ENCODE measurements at regions not wholly inside any gene's neighbourhood (a gene's known extent, or its start where the extent isn't known, plus 50 kb on each side); places are given as distances from the start of the nearest gene placed in this dataset.
"Not testable (repeated sequence)": the region's sequence is repeated elsewhere in the genome, so short reads cannot be mapped to it uniquely, and the experiment has no call there.

DNA sequence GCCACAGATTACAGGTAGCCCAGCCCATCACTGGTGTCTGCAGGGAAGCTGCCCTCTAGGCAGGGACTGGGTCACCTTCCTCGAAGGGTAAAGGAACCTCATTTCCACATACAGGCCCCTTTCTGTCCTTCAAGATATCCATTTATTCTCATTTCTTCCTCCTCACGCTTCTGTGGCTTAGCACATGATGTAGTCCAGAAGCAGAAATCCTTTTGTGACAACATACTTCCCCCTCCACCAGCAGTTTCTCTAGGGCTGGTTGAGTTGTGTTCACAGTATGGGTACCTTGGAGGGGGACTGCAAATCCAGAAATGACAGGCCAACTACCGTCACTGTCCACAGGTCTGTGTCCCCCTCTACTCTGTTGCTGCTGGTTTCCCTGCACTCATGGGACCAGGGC lies 364.9 kb downstream of the ANAPC1 start:
- Histone ChIP-seq H3K79me2 (ENCODE audit: insufficient read depth, low read length) (no peaks in the 10 kb centered on the region), H3K27me3 (ENCODE audit: insufficient read depth, low read length, poor library complexity, severe bottlenecking) (no peaks in the 10 kb centered on the region), H4K20me1 (ENCODE audit: insufficient read depth, low read length, poor library complexity, severe bottlenecking) (no peaks in the 10 kb centered on the region), H3K9me3 (ENCODE audit: insufficient read depth, low read depth, low read length) (no peaks in the 10 kb centered on the region), H3K4me1 (ENCODE audit: insufficient read depth, low read length, poor library complexity, severe bottlenecking) (no peaks in the 10 kb centered on the region), H3K9ac (ENCODE audit: low read depth, low read length, poor library complexity, severe bottlenecking) (no peak overlapping the region), H3F3A (ENCODE audit: low read depth) (no peaks in the 10 kb centered on the region), H3K4me2 (ENCODE audit: low read depth, low read length, poor library complexity, severe bottlenecking) (no peak overlapping the region), H2AFZ (ENCODE audit: low read length) (no peak overlapping the region), H3K36me3 (ENCODE audit: insufficient read depth, low read length) (no peaks in the 10 kb centered on the region), H3K9me2 (replicated peaks; ENCODE audit: low read depth, low read length) (no peaks in the 10 kb centered on the region), H3K4me3 (ENCODE audit: low read length, poor library complexity, severe bottlenecking) (no peak overlapping the region)
- TF ChIP-seq CTCF (conservative IDR thresholded peaks at IDR 0.05; ENCODE audit: low read length) (no peak), EZH2phosphoT487 (IDR thresholded peaks at IDR 0.05; ENCODE audit: borderline replicate concordance) (no peak)

DNA sequence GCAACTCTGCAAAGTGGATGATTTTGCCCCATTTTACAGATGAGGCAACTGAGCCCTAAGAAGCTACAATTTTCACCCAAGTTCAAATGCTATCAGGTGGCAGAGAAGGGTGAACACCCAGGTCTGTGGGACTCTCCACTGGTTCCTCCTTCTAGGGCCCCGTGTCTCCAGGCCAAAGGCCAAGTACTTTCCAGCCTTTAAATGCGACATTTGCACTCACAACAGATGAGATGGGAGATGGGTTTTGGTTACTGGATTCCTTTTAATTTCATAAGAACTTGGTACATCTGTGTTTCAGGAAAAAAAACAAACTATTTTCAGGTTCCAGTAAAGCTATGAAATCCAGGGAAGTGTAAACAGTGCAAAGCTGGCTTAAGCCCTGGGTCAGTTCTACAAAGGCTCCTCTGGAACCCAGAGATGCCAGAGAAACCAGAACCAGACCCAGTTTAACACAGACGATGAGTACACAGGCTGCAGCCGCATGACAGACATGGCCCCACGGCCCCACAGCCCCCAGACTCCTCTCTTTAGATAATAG lies 361.7 kb downstream of the ANAPC1 start:
- no peaks in the 10 kb centered on the region for H3K36me3 ChIP-seq (ENCODE audit: insufficient read depth, low read length)
- H3K9me3 ChIP-seq (ENCODE audit: insufficient read depth, low read depth, low read length): no peaks in the 10 kb centered on the region
- no peak overlapping the region for H2AFZ ChIP-seq (ENCODE audit: low read length)
- no peaks in the 10 kb centered on the region for H3K9me2 ChIP-seq (replicated peaks; ENCODE audit: low read depth, low read length)
- no peaks in the 10 kb centered on the region for H3K4me1 ChIP-seq (ENCODE audit: insufficient read depth, low read length, poor library complexity, severe bottlenecking)
- H3K4me3 ChIP-seq (ENCODE audit: low read length, poor library complexity, severe bottlenecking): no peak overlapping the region
- H3K79me2 ChIP-seq (ENCODE audit: insufficient read depth, low read length): no peaks in the 10 kb centered on the region
- no peak overlapping the region for H3K9ac ChIP-seq (ENCODE audit: low read depth, low read length, poor library complexity, severe bottlenecking)
- H3F3A ChIP-seq (ENCODE audit: low read depth): no peaks in the 10 kb centered on the region
- no peaks in the 10 kb centered on the region for H3K27me3 ChIP-seq (ENCODE audit: insufficient read depth, low read length, poor library complexity, severe bottlenecking)
- no peaks in the 10 kb centered on the region for H4K20me1 ChIP-seq (ENCODE audit: insufficient read depth, low read length, poor library complexity, severe bottlenecking)
- H3K4me2 ChIP-seq (ENCODE audit: low read depth, low read length, poor library complexity, severe bottlenecking): no peak overlapping the region
- TF ChIP-seq EZH2phosphoT487 (IDR thresholded peaks at IDR 0.05; ENCODE audit: borderline replicate concordance): no peak
- no peak for TF ChIP-seq CTCF (conservative IDR thresholded peaks at IDR 0.05; ENCODE audit: low read length)

GRCh38 chr2:111523009-111523408 lies 361.0 kb downstream of the ANAPC1 start:
- Histone ChIP-seq H4K20me1 (ENCODE audit: insufficient read depth, low read length, poor library complexity, severe bottlenecking) (no peaks in the 10 kb centered on the region), H3K9me2 (replicated peaks; ENCODE audit: low read depth, low read length) (no peaks in the 10 kb centered on the region), H3K36me3 (ENCODE audit: insufficient read depth, low read length) (no peaks in the 10 kb centered on the region), H2AFZ (ENCODE audit: low read length) (no peak overlapping the region), H3K4me1 (ENCODE audit: insufficient read depth, low read length, poor library complexity, severe bottlenecking) (no peaks in the 10 kb centered on the region), H3K4me2 (ENCODE audit: low read depth, low read length, poor library complexity, severe bottlenecking) (no peak overlapping the region), H3K9ac (ENCODE audit: low read depth, low read length, poor library complexity, severe bottlenecking) (no peak overlapping the region), H3F3A (ENCODE audit: low read depth) (no peaks in the 10 kb centered on the region), H3K4me3 (ENCODE audit: low read length, poor library complexity, severe bottlenecking) (no peak overlapping the region), H3K79me2 (ENCODE audit: insufficient read depth, low read length) (no peaks in the 10 kb centered on the region), H3K9me3 (ENCODE audit: insufficient read depth, low read depth, low read length) (no peaks in the 10 kb centered on the region), H3K27me3 (ENCODE audit: insufficient read depth, low read length, poor library complexity, severe bottlenecking) (no peaks in the 10 kb centered on the region)
- no peak for TF ChIP-seq CTCF (conservative IDR thresholded peaks at IDR 0.05; ENCODE audit: low read length)

GRCh38 chr2:111525026-111525425 lies 359.0 kb downstream of the ANAPC1 start:
- not testable (repeated sequence) for H3K4me3 ChIP-seq (ENCODE audit: low read length, poor library complexity, severe bottlenecking)

DNA sequence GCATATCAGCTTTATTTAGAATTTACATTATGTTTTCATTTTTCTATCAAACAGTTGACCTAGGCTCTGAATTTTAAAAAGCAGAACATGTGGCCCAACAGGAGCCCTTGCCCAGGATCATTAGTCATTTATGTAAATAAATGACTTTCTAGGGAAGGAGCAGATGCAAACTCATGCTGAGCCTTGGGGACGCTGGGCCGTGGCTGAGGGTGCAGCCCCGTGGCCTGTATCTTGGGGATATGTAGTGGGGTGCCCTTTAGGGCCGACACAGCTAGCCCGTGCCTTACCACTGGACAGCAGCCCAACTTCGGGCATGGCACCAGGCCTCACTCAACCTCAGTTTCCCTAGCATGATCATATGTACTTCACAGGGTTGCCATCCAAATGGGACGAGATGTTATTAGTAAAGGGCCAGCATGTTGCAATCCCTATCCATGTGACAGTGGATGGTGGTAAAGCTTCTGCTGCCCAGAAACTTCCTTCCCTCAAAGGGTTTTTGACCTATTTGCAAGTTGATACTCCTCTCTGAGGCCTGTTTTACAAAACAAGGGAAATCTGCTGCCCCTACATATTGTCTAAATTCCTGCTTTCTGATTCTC lies 357.9 kb downstream of the ANAPC1 start:
- not testable (repeated sequence) for H3K79me2 ChIP-seq (ENCODE audit: insufficient read depth, low read length); H3K9me3 ChIP-seq (ENCODE audit: insufficient read depth, low read depth, low read length); H3K9me2 ChIP-seq (replicated peaks; ENCODE audit: low read depth, low read length); H2AFZ ChIP-seq (ENCODE audit: low read length); H3K9ac ChIP-seq (ENCODE audit: low read depth, low read length, poor library complexity, severe bottlenecking); H3K4me1 ChIP-seq (ENCODE audit: insufficient read depth, low read length, poor library complexity, severe bottlenecking); H4K20me1 ChIP-seq (ENCODE audit: insufficient read depth, low read length, poor library complexity, severe bottlenecking); H3K27me3 ChIP-seq (ENCODE audit: insufficient read depth, low read length, poor library complexity, severe bottlenecking); H3K4me3 ChIP-seq (ENCODE audit: low read length, poor library complexity, severe bottlenecking); H3F3A ChIP-seq (ENCODE audit: low read depth); H3K4me2 ChIP-seq (ENCODE audit: low read depth, low read length, poor library complexity, severe bottlenecking); H3K36me3 ChIP-seq (ENCODE audit: insufficient read depth, low read length)

More at GRCh38 chr2:111525026-111525425, 359.0 kb downstream of the ANAPC1 start:
- H3F3A ChIP-seq (ENCODE audit: low read depth); H3K4me2 ChIP-seq (ENCODE audit: low read depth, low read length, poor library complexity, severe bottlenecking); H3K27me3 ChIP-seq (ENCODE audit: insufficient read depth, low read length, poor library complexity, severe bottlenecking); H2AFZ ChIP-seq (ENCODE audit: low read length); H4K20me1 ChIP-seq (ENCODE audit: insufficient read depth, low read length, poor library complexity, severe bottlenecking); H3K9me2 ChIP-seq (replicated peaks; ENCODE audit: low read depth, low read length); H3K36me3 ChIP-seq (ENCODE audit: insufficient read depth, low read length); H3K9me3 ChIP-seq (ENCODE audit: insufficient read depth, low read depth, low read length); H3K79me2 ChIP-seq (ENCODE audit: insufficient read depth, low read length); H3K9ac ChIP-seq (ENCODE audit: low read depth, low read length, poor library complexity, severe bottlenecking); H3K4me1 ChIP-seq (ENCODE audit: insufficient read depth, low read length, poor library complexity, severe bottlenecking): not testable (repeated sequence)
